Liver (tissue), 3 donors: ENCODE measurements at regions not wholly inside any gene's neighbourhood (a gene's known extent, or its start where the extent isn't known, plus 50 kb on each side); places are given as distances from the start of the nearest gene placed in this dataset.

Source experiments
- ATF3 ChIP-seq: IDR thresholded peaks from 2 replicates; pipeline ENCODE4 v1.6.1; 2016; ENCODE audit warnings: antibody characterized with exemption
- CTCF ChIP-seq: fragments of 150-350 bp; IDR thresholded peaks from 2 replicates; pipeline ENCODE4 v1.5.1; 2017; ENCODE audit warnings: improper control_type of control experiment, low read depth, low read length; ENCODE audit not compliant: missing input control
- EGR1 ChIP-seq, 2 donors: IDR thresholded peaks; 2 replicates each; pipeline ENCODE4 v1.6.1; 2016 to 2018; ENCODE audit warnings: antibody characterized with exemption in 2 of 2, low read depth in 2 of 2
- GABPA ChIP-seq, 2 donors: IDR thresholded peaks in 1 of 2; conservative IDR thresholded peaks in 1 of 2; 2 replicates each; pipeline ENCODE4 v1.6.1; 2016; ENCODE audit warnings: antibody characterized with exemption in 2 of 2, mild to moderate bottlenecking in 1 of 2, moderate library complexity in 1 of 2
- HNF4G ChIP-seq: IDR thresholded peaks from 2 replicates; pipeline ENCODE4 v1.6.1; 2016; ENCODE audit warnings: antibody characterized with exemption
- JUND ChIP-seq, 2 donors: IDR thresholded peaks; 2 replicates each; pipeline ENCODE4 v1.6.1; 2016; ENCODE audit warnings: antibody characterized with exemption in 2 of 2
- MAX ChIP-seq: IDR thresholded peaks from 2 replicates; pipeline ENCODE4 v1.6.1; 2016; ENCODE audit warnings: antibody characterized with exemption
- RAD21 ChIP-seq, 2 donors: IDR thresholded peaks; 2 replicates each; pipeline ENCODE4 v1.6.1; 2016; ENCODE audit warnings: antibody characterized with exemption in 2 of 2, mild to moderate bottlenecking in 2 of 2
- TAF1 ChIP-seq: conservative IDR thresholded peaks from 2 replicates; pipeline ENCODE4 v1.6.1; 2016; ENCODE audit warnings: antibody characterized with exemption, mild to moderate bottlenecking
- ZBTB33 ChIP-seq: IDR thresholded peaks from 2 replicates; pipeline ENCODE4 v1.6.1; 2016; ENCODE audit warnings: antibody characterized with exemption
- donor health status: healthy.
- donor health status: healthy.

GRCh38 chr15:98062869-98063268 lies 102.4 kb downstream of the ARRDC4 start:
- TF ChIP-seq MAX (no peak), CTCF (no peak), ZBTB33 (no peak), RAD21 (IDR thresholded peaks at IDR 0.05) (no peak), EGR1 (IDR thresholded peaks at IDR 0.05; ENCODE audit: low read depth in 2 of 2) (no peak), ATF3 (no peak), JUND (IDR thresholded peaks at IDR 0.05) (no peak), GABPA (IDR thresholded peaks at IDR 0.05 in 1 of 2, conservative IDR thresholded peaks at IDR 0.05 in 1 of 2) (no peak), TAF1 (no peak), HNF4G (no peak)
